IMR-90 (cell line): ENCODE measurements at regions not wholly inside any gene's neighbourhood (a gene's known extent, or its start where the extent isn't known, plus 50 kb on each side); places are given as distances from the start of the nearest gene placed in this dataset.

Experiments
- BHLHE40 ChIP-seq: fragments of 150-350 bp; IDR thresholded peaks from 2 replicates; pipeline ENCODE4 v1.6.1; 2016; ENCODE audit warnings: mild to moderate bottlenecking, low read depth, low read length
- CEBPB ChIP-seq: IDR thresholded peaks from 2 replicates; pipeline ENCODE4 v1.6.1; 2012; ENCODE audit warnings: low read depth, low read length, improper control_type of control experiment
- CHD1 ChIP-seq: IDR thresholded peaks from 2 replicates; pipeline ENCODE4 v1.6.1; 2012; ENCODE audit warnings: low read depth, low read length, improper control_type of control experiment
- CTCF ChIP-seq: conservative IDR thresholded peaks from 2 replicates; pipeline ENCODE4 v1.5.1; 2012; ENCODE audit warnings: mild to moderate bottlenecking, low read depth, low read length, improper control_type of control experiment
- ELK1 ChIP-seq: fragments of 150-350 bp; IDR thresholded peaks from 2 replicates; pipeline ENCODE4 v1.6.1; 2016; ENCODE audit warnings: low read depth, mild to moderate bottlenecking, low read length, moderate library complexity, borderline replicate concordance
- FOS ChIP-seq: fragments of 150-350 bp; IDR thresholded peaks from 2 replicates; pipeline ENCODE4 v1.6.1; 2016; ENCODE audit warnings: low read depth, low read length
- MAFK ChIP-seq: IDR thresholded peaks from 2 replicates; pipeline ENCODE4 v1.6.1; 2012; ENCODE audit warnings: low read depth, low read length, improper control_type of control experiment
- MXI1 ChIP-seq: IDR thresholded peaks from 2 replicates; pipeline ENCODE4 v1.6.1; 2012; ENCODE audit warnings: low read depth, mild to moderate bottlenecking, low read length, moderate library complexity, borderline replicate concordance
- NFE2L2 ChIP-seq: fragments of 150-350 bp; IDR thresholded peaks from 2 replicates; pipeline ENCODE4 v1.6.1; 2016; ENCODE audit warnings: low read depth, mild to moderate bottlenecking, low read length
- POLR2A ChIP-seq: IDR thresholded peaks from 2 replicates; pipeline ENCODE4 v1.6.1; 2012; ENCODE audit warnings: mild to moderate bottlenecking, low read depth, low read length
- RAD21 ChIP-seq: IDR thresholded peaks from 2 replicates; pipeline ENCODE4 v1.6.1; 2012; ENCODE audit warnings: low read length, improper control_type of control experiment
- RCOR1 ChIP-seq: IDR thresholded peaks from 2 replicates; pipeline ENCODE4 v1.6.1; 2012; ENCODE audit warnings: mild to moderate bottlenecking, low read length, improper control_type of control experiment; ENCODE audit not compliant: insufficient replicate concordance
- RFX5 ChIP-seq: IDR thresholded peaks from 2 replicates; pipeline ENCODE4 v1.8.0; 2012; ENCODE audit warnings: low read depth, mild to moderate bottlenecking, low read length, moderate library complexity
- SMC3 ChIP-seq: fragments of 150-350 bp; IDR thresholded peaks from 2 replicates; pipeline ENCODE4 v1.6.1; 2016; ENCODE audit warnings: low read depth, mild to moderate bottlenecking, antibody characterized with exemption, low read length, moderate library complexity

- TF ChIP-seq FOS = no peak
- TF ChIP-seq CTCF = no peak
- no peak for TF ChIP-seq POLR2A
- TF ChIP-seq CEBPB = no peak
- TF ChIP-seq NFE2L2 = no peak
- no peak for TF ChIP-seq BHLHE40
- TF ChIP-seq RAD21 = no peak
- TF ChIP-seq ELK1 = no peak
- no peak for TF ChIP-seq MXI1
- no peak for TF ChIP-seq SMC3
- TF ChIP-seq RCOR1 = no peak
- TF ChIP-seq RFX5 = no peak
- no peak for TF ChIP-seq CHD1
- no peak for TF ChIP-seq MAFK
Observed at GRCh38 chr15:53843166-53843565, 83.7 kb upstream of the WDR72 start.
